Fibroblast of the aortic adventitia (primary cell): ENCODE measurements at regions not wholly inside any gene's neighbourhood (a gene's known extent, or its start where the extent isn't known, plus 50 kb on each side); places are given as distances from the start of the nearest gene placed in this dataset.

Experiments used
- DNase-seq: peaks from one replicate; pipeline ENCODE4 v3.0.0-alpha.2; 2010; ENCODE audit warnings: low read depth
- H3K4me3 ChIP-seq: 2 replicates; pipeline ENCODE4 v1.5.1; 2011; ENCODE audit warnings: low read depth, mild to moderate bottlenecking, control low read depth, low read length, moderate library complexity
- CTCF ChIP-seq: IDR thresholded peaks from 2 replicates; pipeline ENCODE4 v1.5.1; 2011; ENCODE audit warnings: mild to moderate bottlenecking, low read length, control low read depth, inconsistent platforms; ENCODE audit not compliant: insufficient read depth

GRCh38 chr9:3628239-3628638 lies 102.4 kb upstream of the RFX3 start:
- peak; percentile 80 for DNase-seq
- H3K4me3 ChIP-seq, result no peak overlapping the region
- no peak for TF ChIP-seq CTCF

GRCh38 chr9:3608011-3608410 lies 82.2 kb upstream of the RFX3 start:
- H3K4me3 ChIP-seq, result no peak overlapping the region
- TF ChIP-seq CTCF, result no peak
- no peak for DNase-seq

- H3K4me3 ChIP-seq, result no peak overlapping the region
- no peak for DNase-seq
- no peak for TF ChIP-seq CTCF
Measured at GRCh38 chr9:3600672-3601071, 74.9 kb upstream of the RFX3 start.

- no peak for DNase-seq
- no peak for TF ChIP-seq CTCF
- no peak overlapping the region for H3K4me3 ChIP-seq
Measured at GRCh38 chr9:3597792-3598191, 72.0 kb upstream of the RFX3 start.

- TF ChIP-seq CTCF, result no peak
- no peak overlapping the region for H3K4me3 ChIP-seq
- DNase-seq, result no peak
Measured at GRCh38 chr9:3586066-3586465, 60.3 kb upstream of the RFX3 start.

GRCh38 chr9:3585606-3586005 lies 59.8 kb upstream of the RFX3 start:
- H3K4me3 ChIP-seq, result no peak overlapping the region
- no peak for TF ChIP-seq CTCF
- DNase-seq, result no peak

GRCh38 chr9:3578786-3579185 lies 53.0 kb upstream of the RFX3 start:
- no peak overlapping the region for H3K4me3 ChIP-seq
- no peak for TF ChIP-seq CTCF
- DNase-seq, result peak; percentile 63
